NCI-H69 (cell line): ENCODE measurements at regions not wholly inside any gene's neighbourhood (a gene's known extent, or its start where the extent isn't known, plus 50 kb on each side); places are given as distances from the start of the nearest gene placed in this dataset.
"Not testable (repeated sequence)": the region's sequence is repeated elsewhere in the genome, so short reads cannot be mapped to it uniquely, and the experiment has no call there.

Source experiments
- DNase-seq: peaks from one replicate; lab custom pipeline; 2025; lab: John Stamatoyannopoulos, UW

DNA sequence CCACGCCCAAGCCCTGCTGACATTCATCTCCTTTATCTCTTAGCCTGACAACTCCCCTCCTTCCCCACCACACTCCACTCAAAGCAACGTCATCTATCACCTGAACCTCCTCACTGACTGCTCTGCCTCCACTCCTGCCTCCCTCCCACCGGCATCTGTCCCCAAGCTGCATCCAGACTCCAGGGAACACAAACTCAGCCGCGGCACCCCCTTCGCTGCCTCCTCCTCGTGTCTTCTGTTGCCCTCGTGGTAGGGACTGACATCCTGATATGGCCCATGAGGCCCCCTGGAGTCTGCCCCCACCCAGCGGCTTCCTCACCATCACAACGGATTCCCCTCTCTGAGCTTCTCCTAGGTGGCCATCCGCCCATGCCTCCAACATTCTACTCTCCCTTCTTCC, 101.0 kb upstream of the TAS2R1 start:
- DNase-seq, result no peak

DNA sequence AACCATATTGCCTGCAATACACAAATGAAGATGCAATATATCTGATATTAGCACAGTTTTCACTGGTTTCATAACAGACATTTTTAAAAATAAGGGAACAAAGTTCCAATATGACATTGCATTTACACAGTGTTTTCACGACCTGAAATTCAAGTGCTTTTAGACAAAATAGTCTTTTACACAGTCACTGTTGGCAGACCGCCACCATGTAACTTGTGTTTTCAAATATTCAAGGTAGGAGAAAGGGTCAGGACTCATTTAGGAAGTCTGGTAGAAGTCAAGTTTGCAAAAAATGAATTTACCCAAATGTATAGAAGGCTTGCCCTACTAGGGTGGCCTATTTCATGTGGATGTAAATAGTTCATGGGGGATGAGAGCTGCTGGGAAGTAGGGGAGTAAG, 98.1 kb upstream of the TAS2R1 start:
- no peak for DNase-seq

DNA sequence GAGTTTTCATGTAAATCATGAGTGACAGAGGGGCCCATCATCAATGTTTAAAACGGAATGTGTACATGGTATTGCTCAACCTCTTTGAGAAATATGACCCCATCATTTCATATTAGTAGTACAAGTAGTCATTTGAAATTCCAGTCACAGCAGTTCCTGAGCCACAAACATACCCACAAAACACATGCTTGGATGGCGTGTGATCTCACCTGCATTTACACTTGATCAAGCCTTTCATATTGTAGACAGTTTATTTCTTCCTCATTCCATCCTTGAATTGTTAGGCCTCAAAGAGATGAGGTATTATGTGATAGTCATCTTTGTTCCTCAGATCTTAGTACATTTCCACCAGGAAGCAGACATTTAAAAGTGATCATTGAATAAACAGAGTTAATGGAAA, 96.8 kb upstream of the TAS2R1 start:
- DNase-seq, result no peak

DNA sequence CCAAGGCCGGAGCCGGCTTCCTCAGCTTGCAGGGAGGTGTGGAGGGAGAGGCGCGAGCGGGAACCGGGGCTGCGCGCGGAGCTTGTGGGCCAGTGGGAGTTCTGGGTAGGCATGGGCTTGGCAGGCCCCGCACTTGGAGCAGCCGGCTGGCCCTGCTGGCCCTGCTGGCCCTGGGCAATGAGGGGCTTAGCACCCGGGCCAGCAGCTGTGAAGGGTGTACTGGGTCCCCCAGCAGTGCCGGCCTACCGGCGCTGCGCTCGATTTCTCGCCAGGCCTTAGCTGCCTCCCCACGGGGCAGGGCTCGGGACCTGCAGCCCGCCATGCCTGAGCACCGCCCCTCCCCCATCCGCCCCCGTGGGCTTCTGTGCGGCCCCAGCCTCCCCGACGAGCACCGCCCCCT, 95.1 kb upstream of the TAS2R1 start:
- DNase-seq, result not testable (repeated sequence)

DNA sequence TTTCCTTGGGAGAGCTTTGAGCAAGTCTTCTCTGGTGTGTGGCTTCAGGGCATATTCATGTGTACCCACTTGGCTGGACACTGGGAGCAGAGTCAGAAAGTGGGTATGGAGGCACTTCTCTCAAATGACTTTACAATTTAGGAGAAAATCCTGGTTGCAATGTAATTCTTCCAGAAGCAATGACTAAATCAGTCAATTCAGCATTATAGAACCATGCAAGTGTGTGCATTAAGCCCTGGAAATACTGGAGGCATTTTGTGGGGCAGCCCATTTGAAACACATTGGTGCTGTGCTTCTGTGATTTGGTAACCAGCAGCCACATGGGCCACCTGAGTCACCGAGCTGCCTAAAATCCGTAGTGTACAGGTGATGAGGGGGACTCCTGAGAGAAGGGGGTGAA, 94.6 kb upstream of the TAS2R1 start:
- DNase-seq, result no peak

DNA sequence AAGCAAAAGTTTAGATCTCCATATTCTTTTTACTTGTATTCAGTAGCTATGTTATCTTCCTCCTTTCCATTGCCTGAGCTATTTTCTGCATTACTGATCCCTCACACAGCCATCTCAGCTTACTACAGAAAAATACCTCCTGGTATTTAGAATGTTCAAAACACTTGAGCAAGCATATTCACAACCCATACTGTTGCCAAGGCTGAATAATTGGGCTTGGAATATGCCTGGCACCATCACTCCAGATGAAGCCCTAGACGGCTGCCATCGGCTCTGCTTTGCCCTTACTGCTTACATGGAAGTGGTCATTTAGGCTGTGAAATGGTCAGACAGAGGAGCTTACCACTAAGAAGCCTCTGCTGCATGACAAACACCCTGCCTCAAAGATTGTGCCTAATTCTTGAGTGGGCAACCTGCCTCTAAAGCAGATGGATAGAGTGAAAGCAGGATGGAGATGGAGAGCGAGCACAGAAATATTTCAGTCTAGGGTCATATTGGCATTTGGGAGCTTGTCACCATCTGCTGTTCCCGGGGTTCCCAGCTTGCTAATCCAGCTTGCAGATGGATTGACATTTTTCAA, 92.5 kb upstream of the TAS2R1 start:
- DNase-seq, result no peak

DNA sequence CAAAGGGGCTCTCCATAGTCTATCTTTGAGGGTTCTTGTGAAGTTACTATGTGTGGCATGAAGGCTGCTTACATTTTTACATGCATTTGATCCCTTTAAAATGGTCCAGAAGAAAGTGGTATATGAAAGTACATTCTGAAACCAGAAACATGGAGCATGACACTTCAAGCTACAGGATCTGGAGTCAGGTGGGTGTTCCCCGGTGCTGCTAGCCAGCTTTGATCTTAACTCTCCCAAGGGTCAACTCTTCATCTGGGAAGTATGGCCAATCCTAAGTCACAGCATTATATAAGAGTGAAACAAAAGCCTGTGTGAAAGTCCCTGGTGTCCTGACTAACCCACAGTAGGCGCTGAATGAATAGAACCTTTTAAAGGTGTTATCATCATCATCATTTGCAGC, 91.0 kb upstream of the TAS2R1 start:
- no peak for DNase-seq

DNA sequence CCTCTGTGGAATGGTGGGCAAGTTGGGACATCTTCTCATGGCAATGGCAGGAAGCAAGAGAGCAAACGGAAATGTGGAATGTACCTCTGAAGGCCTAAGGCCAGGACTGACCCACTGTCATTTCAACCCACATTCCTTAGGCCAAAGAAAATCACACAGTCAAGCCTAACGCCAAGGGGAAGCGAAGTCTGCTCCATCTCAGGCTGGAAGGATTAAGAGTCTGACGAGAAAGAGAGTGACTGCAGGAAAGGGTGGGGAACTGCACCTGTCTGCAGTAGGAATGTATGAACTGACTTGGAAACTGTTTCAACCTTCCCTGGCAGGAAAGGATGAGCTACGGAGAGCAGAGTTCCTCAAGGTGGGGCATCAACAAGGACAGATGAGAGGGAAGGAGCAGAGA, 90.2 kb upstream of the TAS2R1 start:
- DNase-seq, result no peak

DNA sequence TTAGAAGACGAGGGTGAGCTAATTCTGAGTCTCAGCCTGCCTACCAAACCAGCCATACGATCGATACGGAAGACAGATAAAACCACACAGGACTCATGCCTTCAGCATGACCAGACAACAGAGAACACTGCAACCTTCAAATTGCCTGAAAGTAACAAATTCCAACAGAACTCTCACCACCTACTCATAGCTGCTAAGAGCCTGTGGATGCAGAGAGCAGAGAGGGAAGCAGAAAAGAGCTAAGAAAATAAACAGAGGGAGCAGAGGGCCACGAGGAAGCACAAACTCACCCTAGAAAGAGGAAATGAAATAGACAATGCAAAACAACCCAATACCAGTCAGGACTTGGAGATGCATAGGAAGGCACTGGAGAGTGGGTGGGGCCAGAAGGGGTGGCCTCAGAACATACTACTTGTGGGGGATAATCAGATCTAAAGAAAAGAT, 86.7 kb upstream of the TAS2R1 start:
- no peak for DNase-seq

DNA sequence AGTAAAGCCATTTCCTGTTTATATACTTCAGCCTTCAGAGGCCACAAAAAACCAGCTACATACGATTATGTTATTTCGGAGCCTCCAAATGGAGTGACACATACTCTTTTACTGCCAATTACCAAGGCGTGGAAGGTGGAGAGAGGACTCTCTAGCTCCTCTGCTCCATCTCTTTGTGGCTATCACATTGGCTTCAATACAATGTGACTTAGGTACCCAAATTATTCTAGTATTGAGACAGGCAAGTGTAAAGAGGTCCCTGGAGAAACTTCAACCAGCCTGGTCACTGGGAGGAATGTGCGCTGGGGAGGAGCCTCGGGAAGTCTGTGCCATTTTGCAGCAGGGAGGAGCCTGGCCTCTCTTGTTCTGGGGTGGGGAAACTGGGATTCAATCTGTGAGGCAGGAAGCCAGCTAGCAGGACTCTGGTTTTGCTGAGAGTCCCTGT, 85.8 kb upstream of the TAS2R1 start:
- no peak for DNase-seq

DNA sequence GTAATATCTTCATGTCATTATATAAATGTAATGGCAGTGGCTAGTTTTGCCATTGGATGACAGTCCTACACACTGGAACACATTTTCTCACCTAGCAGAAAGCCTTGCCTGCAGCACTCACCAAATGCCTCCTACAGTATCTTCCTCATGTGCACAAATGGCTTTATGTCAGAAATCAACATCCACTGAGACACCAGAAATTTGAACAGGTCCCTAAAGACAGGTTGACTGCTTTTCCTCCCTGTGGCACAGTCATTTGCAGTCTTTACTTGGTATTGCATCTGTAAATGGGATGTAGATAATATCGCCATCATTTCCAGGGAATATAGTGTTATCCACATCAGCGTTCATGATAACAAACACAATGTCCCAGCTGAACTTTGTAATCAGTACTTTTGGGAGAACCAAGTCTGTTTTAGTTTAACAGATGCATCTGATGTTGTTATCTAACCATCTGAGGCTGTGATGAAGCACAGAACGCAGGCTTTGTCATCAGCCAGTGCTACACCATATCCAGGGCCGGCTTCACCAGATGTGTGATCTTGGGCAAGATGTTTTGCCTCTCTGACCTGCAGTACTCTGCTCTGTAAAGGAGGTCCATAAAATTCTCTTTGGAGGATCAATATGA, 83.9 kb upstream of the TAS2R1 start:
- DNase-seq, result no peak

DNA sequence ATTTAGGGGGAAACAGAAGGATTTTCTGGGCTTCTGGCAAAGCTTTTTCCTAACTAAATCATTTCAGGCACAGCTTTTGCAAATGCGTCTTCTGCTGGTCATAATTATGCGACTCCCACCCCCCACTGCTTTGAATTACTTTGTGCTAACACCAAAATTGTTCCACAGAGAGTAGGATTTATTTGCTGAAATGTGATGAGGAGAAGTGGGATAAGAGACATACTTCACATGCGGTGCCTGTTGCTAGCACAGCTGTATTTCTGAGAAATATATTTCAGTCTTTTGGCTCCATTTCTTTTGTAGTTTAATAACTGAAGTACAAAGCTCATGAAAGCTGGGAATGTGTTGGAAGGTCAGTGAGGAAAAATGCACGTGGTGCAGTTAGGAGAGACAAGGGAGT, 83.2 kb upstream of the TAS2R1 start:
- DNase-seq, result peak; percentile 61

DNA sequence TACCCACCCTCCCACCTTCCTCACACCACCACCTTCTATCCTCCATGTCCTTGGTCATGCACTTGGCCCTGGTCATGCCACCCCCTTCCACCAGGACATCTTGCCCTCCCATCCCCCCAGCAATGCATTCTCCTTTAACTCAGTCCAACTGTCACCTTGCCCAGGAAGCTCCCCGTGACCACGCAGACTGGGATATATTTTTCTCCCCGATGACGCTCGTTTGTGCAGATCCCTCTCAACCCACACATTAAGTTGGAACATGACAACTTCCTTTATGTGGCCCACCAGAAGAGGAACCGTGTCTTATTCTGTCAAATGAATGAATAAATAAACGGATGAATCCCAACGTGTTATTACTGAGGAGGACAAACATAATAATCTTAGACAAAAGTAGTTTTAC, 82.8 kb upstream of the TAS2R1 start:
- DNase-seq, result peak; percentile 45

DNA sequence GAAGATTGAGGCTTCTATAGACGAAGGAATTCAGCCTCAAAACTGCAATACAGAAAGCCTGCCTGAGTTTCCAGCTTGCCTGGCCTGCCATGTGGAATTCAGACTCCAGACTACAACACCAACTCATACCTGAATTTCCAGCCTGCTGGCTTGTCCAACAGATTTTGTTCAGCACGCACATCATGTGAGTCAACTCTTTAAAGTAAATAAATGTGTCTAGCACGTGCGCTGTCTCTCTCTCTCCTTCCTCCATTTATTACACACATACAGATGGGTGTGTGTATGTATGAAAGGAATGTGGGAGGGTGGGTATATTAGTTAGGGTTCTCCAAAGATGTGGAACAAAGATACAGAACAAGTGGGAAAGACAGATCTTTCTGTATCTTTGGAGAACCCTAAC, 82.4 kb upstream of the TAS2R1 start:
- no peak for DNase-seq

DNA sequence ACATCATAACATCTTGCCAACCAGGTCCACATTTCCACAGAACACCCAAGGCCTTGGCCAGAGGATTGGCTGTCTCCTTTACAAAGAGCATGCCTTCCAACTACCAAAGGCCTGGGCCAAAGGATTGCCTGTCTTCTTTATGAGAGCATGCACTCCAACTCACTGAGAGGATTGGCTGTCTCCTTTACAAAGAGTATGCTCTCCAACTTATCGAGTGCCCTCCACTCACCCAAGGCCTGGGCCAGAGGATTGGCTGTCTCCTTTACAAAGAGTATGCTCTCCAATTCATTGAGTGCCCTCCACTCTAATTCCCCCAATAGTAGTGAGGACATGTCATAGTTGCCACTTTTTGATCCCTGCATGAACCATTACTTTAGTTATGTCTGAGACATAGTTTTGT, 79.9 kb upstream of the TAS2R1 start:
- no peak for DNase-seq

DNA sequence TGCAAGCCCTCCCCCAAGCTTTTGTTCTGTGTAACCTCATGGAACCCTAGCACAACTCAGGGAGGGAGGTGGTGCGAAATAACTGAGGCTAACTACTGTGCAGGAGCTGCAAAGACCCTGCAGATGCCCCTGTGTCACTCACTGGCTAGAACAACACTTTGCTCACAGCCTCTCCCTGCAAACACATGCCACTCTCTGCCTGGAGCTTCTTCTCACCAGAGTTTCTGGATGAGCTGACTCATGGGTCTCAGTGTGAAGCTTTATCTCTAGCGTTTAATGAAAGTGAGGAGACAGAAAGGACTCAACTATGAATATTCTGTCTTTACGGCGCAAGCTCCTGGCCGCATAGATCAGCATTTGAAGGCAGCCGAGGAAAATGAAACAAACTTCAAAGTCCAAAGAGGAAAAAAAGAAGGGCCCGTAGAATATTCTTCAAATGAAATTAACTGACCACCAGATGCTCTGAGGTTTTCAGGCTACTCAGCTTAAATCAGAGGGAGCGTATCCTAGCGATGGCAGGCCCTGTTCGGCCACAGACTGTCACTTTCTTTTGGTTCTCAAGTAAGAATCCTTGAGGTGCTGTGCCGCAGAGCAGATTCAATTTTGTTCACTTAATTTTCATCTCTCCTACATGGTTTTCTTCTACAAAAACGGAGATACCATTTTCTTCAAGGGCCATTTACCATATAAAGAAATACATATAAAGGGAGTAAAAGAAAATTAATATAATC, 77.7 kb upstream of the TAS2R1 start:
- no peak for DNase-seq

DNA sequence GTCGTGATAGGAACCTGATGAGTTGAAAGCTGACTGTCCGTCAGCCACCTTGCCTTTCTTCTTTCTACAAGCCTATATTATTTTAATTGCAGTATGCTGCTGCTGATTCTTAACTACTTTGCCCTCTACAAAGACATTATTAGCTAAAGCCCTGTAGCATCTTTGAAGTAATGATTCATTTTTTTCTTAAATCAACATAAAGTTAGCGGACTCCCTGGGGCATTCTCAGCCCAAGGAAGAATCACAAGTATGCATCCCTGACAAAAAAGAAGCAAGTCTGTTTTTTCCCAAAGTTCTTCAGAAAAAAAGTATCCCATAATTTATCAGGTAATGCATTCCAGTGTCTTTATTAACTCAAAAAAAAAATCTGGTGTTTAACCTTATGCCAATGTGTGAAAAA, 69.5 kb upstream of the TAS2R1 start:
- DNase-seq, result no peak

DNA sequence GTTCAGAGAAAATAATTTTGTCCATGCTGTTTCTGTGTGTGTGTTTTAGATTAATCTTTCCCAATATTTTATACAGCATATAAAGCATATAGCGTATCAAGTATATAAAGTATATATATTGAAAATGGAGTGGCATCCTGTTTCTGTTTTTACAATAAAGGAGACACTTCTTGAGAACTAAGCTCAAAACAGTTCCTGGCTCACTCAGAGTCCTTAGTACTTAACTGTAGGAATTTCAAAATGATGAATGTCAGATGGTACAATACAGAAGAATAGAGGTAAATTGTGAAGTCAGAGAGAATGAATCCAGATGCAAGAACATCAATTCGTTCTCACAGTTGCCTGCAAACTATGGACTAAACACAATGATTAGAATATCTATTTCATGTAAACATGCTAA, 68.7 kb upstream of the TAS2R1 start:
- no peak for DNase-seq

DNA sequence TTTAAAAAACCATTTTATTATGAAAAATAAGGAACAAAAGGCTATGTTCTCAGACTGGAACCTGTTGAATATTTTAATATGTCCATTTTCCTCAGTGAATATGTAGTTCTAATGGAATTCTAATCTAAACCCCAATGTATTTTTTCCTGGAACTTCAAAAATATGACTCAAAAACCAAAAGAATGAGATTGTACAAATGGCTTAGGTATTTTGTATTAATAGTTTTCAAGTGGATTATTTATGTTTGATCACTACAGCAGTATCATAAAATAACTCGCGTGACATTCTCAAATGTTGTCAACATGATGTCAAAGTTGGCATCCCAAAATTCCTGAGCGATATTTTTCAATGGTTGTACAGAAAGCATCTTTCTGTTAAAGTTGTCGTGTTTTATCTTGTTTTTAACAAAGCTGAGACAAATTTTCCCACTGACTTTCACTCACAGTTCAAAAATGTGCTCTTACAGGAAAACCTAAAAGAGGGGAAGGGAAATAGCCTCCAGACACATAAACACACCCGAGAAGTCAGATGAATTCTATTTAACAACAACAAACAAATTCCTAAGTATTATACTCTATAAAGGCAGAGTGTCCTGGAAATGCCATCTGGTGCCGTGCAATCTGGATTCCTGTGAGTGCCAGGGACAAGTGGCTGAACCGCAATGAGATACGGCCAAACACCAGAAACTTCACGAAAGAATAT, 68.1 kb upstream of the TAS2R1 start:
- DNase-seq, result no peak

DNA sequence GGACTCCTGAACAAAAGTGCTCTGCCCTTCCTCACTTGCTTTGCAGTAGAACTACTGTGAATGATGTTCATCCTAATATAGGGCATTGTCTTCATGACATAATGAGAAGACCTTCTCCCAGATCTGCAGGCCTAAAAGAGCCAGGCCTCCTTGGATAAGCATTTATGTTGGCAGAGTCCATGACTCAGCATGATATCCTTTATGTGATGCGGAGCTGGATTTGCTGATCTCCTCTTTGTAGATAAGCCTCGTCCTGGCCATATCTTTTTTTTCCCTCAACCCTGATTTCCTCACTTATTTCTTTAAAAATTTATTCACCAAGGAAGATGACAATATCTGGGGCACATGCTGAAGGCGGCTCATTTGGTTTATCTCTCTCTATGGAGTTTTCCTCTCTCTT, 62.4 kb upstream of the TAS2R1 start:
- DNase-seq, result no peak

DNA sequence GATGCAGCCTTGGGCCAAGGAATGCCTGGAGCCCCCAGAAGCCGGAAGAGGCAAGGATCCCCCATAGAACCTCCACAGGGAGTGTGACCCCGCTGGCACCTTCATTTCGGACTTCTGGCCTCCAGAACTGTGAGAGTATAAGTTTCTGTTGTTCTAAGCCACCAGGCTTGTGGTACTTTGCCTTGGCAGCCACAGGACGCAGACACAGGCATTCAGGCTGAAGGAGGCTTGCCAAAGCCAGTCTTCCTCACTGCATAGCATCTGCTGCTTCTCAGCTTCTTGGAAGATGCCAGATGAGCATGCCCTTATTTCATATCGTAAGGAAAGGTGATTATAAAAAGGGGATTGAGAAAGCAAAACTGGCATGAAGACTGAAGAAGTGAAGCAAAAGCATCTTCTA, 61.1 kb upstream of the TAS2R1 start:
- DNase-seq, result no peak

DNA sequence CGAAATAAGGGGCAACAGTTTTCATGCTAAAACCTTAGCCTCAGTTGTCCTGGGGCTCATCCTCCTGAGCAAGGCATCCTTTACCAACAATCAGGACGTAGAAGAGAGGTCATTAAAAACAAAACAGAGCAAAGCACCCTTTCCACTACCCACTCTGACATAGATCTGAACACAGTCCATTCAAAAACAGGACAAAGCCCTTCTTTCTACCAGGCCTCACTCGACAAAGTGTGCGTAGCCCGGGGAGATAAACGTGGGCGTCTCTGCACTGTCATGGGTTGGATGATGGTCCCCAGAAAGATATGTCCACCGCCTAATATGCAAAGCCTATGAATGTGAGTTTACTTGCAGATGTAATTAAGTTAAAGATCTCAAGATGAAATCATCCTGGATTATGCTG, 60.6 kb upstream of the TAS2R1 start:
- no peak for DNase-seq

DNA sequence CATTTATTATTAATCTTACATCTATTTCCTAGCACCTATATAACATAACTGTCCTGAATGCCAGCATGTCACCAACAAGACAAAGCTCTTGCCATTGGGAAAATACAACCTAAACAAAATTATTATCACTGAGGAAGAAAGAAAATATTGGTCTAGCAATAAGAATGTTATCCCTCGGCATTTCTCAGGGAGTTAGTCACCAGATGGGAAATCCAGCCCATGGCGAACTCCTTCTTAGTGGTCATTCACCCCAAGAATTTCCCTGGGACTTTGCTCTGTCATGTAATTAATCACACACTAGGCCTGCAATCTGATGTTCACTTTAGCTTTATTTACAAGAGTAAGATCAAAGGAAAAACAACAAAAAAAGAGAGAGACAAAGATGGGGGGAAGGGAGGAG, 56.1 kb upstream of the TAS2R1 start:
- DNase-seq, result no peak
